CD4-positive, alpha-beta T cell treated with Interleukin-4 for 1 hour (primary cell): ENCODE measurements at regions not wholly inside any gene's neighbourhood (a gene's known extent, or its start where the extent isn't known, plus 50 kb on each side); places are given as distances from the start of the nearest gene placed in this dataset.
"Not testable (repeated sequence)": the region's sequence is repeated elsewhere in the genome, so short reads cannot be mapped to it uniquely, and the experiment has no call there.

Experiments
- DNase-seq, 2 donors: peaks; one replicate each; pipeline ENCODE4 v3.0.0-alpha.2; 2020 to 2022

GRCh38 chr12:74171478-74171909 lies 366.1 kb upstream of the ATXN7L3B start:
- no peak for DNase-seq

GRCh38 chr12:74174961-74175360 lies 362.7 kb upstream of the ATXN7L3B start:
- DNase-seq, result not testable (repeated sequence)

DNA sequence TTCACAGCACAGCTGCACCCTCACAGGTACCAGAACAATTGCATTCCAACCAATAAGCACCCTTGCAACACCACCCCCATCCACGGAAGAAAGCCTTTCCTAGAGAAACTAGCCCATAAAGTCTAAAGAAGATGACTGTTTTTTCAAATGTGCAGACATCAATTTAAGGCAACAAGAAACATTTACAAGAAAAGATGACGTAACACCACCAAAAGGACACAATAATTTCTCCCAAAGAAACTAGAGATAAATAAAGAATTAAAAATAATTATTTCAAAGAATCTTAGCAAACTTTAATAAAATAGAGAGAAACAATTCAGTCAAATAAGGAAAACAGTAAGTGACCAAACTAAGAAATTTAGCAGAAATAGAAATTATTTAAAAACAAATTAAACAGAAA lies 352.3 kb upstream of the ATXN7L3B start:
- DNase-seq, result no peak

GRCh38 chr12:74193191-74193590 lies 344.4 kb upstream of the ATXN7L3B start:
- no peak for DNase-seq

- no peak for DNase-seq
Measured at GRCh38 chr12:74204236-74204635, 333.4 kb upstream of the ATXN7L3B start.

- no peak for DNase-seq
Measured at GRCh38 chr12:74227846-74228545, 309.6 kb upstream of the ATXN7L3B start.

GRCh38 chr12:74229671-74230070 lies 308.0 kb upstream of the ATXN7L3B start:
- DNase-seq, result no peak

GRCh38 chr12:74235342-74235741 lies 302.3 kb upstream of the ATXN7L3B start:
- no peak for DNase-seq

DNA sequence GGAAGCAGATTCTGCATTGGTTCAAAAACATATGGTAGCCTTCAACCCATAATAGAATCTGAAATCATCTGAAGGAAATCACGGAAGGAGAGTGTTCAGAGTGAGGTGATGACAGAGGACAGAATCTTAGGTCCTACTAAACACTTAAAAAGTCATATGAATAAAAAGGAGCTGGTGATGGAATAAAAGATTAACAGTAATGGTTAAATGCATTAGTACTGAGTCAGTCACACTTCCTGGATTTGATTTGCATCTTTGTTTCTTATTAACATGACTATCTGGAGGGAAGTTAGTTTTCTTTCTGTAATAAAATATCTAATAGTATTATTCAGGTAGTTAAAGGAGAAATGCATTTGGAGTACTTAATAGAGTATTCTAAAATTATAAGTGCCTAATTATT lies 296.3 kb upstream of the ATXN7L3B start:
- no peak for DNase-seq

DNA sequence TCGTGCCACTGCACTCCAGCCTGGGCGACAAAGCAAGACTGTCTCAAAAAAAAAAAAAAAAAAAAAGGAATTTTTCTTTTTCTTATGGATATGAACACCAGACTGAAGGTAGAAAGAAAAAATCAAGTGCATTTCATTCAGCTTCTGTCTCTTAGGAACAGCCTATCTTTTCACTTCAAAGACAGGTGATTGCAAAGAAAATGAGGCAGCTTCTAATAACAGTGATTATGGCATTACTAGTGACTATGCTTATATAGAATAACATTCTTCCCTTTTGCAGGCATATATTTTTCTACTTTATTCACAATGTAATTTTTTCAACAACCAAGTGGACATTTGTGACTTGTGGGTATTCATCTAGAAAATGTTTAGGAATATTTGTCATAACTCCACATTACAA lies 295.5 kb upstream of the ATXN7L3B start:
- DNase-seq, result no peak

- DNase-seq, result no peak
Measured at GRCh38 chr12:74245458-74245857, 292.2 kb upstream of the ATXN7L3B start.

GRCh38 chr12:74250891-74251290 lies 286.7 kb upstream of the ATXN7L3B start:
- DNase-seq, result no peak

DNA sequence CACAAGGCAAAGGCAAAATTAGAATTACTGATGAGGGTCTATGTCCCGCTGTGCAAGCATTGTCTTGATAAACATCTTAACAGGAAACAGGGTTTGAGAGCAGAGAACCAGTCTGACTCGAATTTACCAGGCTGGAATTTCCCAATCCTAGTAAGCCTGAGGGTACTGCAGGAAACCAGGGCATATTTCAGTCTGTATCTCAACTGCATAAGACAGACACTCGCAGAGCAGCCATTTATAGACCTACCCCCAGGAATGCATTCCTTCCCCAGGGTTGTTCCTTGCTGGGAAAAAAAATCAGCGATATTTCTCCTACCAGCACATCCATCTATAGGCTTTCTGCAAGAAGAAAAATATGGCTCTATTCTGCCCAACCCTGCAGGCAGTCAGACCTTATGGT lies 283.8 kb upstream of the ATXN7L3B start:
- DNase-seq, result not testable (repeated sequence)

DNA sequence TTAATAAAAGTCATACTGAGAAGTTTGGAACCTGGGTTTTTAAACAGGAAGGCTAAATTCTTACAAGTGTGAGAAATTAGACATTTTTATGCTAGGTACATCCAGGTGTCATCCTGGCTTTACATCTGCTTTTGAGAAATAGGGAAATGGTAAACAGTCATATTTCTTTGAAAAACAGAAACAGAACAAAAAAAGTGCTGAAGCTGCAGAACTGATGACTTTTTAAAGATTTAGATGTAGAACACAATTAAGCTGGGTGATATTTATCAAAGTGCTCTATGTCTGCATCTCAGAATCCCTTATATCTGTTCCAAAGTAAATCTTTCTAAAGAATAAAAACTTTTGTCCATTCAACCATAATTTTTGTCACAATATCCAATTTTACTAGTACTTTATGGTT lies 282.9 kb upstream of the ATXN7L3B start:
- no peak for DNase-seq

- no peak for DNase-seq
Measured at GRCh38 chr12:74259199-74259598, 278.4 kb upstream of the ATXN7L3B start.

DNA sequence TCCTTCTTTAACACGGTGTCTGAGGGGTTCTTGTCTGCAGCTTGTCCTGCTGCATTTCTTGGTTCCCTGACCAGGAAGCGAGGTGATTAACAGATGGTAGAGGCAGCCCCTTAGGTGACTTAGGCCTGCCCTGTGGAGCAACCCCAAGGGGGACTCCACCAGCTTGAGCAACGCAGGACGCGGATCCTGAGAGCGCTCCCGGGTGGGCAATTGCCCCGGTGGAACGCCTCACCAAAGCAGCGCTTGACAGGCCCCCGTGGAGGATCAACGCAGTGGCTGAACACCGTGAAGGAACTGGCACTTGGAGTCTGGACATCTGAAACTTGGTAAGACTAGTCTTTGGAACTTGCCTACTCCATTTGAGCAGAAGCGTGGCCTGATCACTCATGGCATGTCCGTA lies 272.9 kb upstream of the ATXN7L3B start:
- no peak for DNase-seq

GRCh38 chr12:74269355-74269754 lies 268.3 kb upstream of the ATXN7L3B start:
- not testable (repeated sequence) for DNase-seq

- no peak for DNase-seq
Measured at GRCh38 chr12:74280156-74280655, 257.4 kb upstream of the ATXN7L3B start.

DNA sequence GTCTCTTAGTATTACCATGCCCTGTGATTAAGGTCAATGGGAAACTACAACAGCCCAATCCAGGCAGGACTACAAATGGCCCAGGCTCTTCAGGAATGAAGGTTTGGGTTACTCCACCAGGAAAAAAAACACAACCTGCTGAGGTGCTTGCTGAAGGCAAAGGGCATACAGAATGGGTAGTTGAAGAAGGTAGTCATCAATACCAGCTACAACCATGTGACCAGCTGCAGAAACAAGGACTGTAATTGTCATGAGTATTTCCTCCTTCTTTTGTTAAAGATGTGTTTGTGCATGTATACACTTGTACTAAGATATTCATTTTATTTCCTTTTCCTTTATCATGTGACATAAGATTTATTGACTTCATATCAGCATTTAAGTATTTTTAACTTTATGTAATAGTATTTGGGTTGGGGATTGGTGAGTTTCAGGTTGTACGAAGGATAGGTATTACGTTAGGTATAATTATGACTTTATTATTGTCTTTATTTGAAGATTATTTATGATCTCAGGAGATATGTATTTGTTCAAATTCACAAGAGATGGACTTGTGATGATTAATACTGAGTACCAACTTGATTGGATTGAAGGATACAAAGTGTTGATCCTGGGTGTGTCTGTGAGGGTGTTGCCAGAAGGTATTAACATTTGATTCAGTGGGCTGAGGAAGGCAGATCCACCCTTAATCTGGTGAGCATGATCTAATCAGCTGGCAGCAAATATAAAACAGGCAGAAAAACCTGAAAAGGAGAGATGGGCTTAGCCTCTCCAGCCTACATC lies 256.0 kb upstream of the ATXN7L3B start:
- DNase-seq, result not testable (repeated sequence)

DNA sequence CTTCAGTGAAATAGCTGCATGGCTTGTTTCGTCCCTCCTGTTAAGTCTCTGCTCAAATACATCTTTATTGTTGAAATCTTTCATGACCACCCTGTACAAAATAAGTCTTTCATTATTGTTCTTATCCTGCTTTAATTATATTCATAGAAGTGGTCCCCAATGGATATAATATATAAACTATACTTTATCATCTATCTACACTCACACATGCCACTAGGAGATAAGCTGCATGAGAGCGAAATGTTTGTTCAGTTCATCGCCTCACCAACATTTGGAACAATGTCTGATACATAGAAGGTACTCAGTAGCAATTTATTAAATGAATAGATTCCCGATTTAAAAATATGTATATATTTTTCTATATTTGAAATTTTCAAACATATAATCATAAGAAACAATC lies 254.0 kb upstream of the ATXN7L3B start:
- no peak for DNase-seq

DNA sequence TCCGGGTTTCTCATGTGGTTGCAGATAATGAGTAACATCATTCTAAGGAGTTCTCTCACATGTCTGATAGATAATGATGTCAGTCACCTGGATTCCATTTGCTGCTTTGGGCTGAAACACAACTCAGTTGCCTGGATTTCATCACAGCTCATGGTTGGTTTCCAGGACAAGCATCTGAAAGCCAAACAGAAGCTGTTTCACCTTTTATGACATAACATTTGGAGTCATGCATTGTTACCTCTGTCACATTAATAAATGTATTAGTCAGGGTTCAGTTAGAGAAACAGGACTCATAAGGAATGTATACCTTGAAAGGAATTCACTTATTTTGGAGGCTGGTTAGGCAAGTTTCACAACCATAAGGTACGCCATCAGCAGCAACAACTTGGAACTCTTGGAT lies 251.9 kb upstream of the ATXN7L3B start:
- no peak for DNase-seq

GRCh38 chr12:74286254-74286653 lies 251.4 kb upstream of the ATXN7L3B start:
- no peak for DNase-seq

DNA sequence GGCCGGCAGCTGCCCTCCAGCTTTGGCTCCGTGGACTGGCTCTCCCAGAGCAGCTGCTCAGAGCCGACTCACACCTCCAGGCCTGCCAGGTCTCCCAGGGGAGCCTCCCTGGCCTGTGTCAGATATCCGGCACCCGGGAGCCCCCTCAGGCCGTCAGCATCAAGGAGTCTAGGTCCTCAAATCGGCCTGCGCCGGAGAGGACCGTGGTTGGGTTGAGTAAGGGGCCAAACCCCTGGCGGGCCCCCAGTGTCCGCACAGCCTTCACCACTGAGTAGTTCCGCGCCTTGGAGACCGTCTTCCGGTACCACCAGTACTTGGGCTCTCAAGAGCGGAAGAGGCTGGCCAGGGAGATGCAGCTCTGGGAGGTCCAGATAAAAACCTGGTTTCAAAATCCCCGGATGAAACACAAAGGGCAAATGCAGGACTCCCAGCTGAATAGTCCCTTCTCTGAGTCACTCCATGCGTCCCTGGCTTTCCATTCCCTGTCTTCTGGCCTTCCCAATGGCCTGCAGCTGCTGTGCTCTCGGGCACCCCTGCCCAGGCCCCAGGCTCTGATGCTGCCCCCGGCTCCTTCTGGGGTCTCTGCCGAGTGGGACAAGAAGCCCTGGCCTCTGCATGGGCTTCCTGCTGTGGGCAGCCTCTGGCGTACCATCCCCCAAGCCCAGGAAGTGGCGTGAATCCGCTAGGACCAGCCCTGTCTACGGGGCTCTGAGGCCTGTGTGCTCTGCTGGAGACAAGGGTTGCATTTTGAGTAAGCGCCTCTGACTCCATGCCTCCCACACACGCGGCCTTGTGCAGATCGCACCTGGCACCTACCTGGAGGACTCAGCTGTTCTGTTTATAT lies 245.1 kb upstream of the ATXN7L3B start:
- no peak for DNase-seq
